HPDE6-E6E7 (cell line): ENCODE measurements at regions not wholly inside any gene's neighbourhood (a gene's known extent, or its start where the extent isn't known, plus 50 kb on each side); places are given as distances from the start of the nearest gene placed in this dataset.

Experiments used
- DNase-seq: peaks from one replicate; pipeline ENCODE4 v3.0.0; 2011; ENCODE audit warnings: missing footprints; ENCODE audit errors: extremely low spot score

GRCh38 chr10:44618910-44619309 lies 234.0 kb upstream of the CXCL12 start:
- no peak for DNase-seq

- DNase-seq: no peak
These were observed 234.6 kb upstream of the CXCL12 start for GRCh38 chr10:44619521-44619920.

GRCh38 chr10:44619975-44620374 lies 235.1 kb upstream of the CXCL12 start:
- DNase-seq: no peak

GRCh38 chr10:44627591-44628354 lies 242.9 kb upstream of the CXCL12 start:
- no peak for DNase-seq

GRCh38 chr10:44628921-44629320 lies 244.0 kb upstream of the CXCL12 start:
- peak; percentile 11 for DNase-seq

- no peak for DNase-seq
These were observed 250.3 kb upstream of the CXCL12 start for GRCh38 chr10:44635176-44635575.

- no peak for DNase-seq
These were observed 251.7 kb upstream of the CXCL12 start for GRCh38 chr10:44636625-44637024.

- DNase-seq: no peak
These were observed 255.5 kb upstream of the CXCL12 start for GRCh38 chr10:44640429-44640828.

GRCh38 chr10:44647473-44647872 lies 262.6 kb upstream of the CXCL12 start:
- no peak for DNase-seq

- DNase-seq: no peak
These were observed 263.1 kb upstream of the CXCL12 start for GRCh38 chr10:44647877-44648542.

- DNase-seq: no peak
These were observed 260.2 kb upstream of the TMEM72 start for GRCh38 chr10:44650691-44651661.

GRCh38 chr10:44651834-44652233 lies 259.3 kb upstream of the TMEM72 start:
- DNase-seq: no peak

- no peak for DNase-seq
These were observed 251.8 kb upstream of the TMEM72 start for GRCh38 chr10:44659320-44659719.

GRCh38 chr10:44660271-44660670 lies 250.9 kb upstream of the TMEM72 start:
- DNase-seq: no peak

- DNase-seq: no peak
These were observed 249.1 kb upstream of the TMEM72 start for GRCh38 chr10:44662051-44662450.

- no peak for DNase-seq
These were observed 242.8 kb upstream of the TMEM72 start for GRCh38 chr10:44668336-44668735.

- DNase-seq: no peak
These were observed 239.8 kb upstream of the TMEM72 start for GRCh38 chr10:44671319-44671718.

GRCh38 chr10:44673245-44673983 lies 237.7 kb upstream of the TMEM72 start:
- no peak for DNase-seq

GRCh38 chr10:44674536-44675386 lies 236.4 kb upstream of the TMEM72 start:
- no peak for DNase-seq

- DNase-seq: no peak
These were observed 235.7 kb upstream of the TMEM72 start for GRCh38 chr10:44675387-44675874.
